K562 (cell line): ENCODE measurements at regions not wholly inside any gene's neighbourhood (a gene's known extent, or its start where the extent isn't known, plus 50 kb on each side); places are given as distances from the start of the nearest gene placed in this dataset.

Experiments
- ATAC-seq: fragments of 200-7000 bp; cut with Tn5 transposase; 3 replicates; pipeline ENCODE4 v1.9.1; 2020; ENCODE audit warnings: moderate library complexity
- BruUV-seq: library from RNA; stranded (reverse); fragments of 400-500 nt; replicated peaks from 2 replicates; lab custom pipeline; 2021; lab: Mats Ljungman, UMichigan
- CTCF ChIA-PET: fragments of 300-600 bp; formaldehyde crosslinking; extraction: SDS; loops from one replicate; lab custom pipeline; 2021; ENCODE audit warnings: low intra/inter-chr PET ratio; lab: Yijun Ruan, JAX
- POLR2A ChIA-PET: fragments of 300-600, 350-650 bp; sonication (Branson Sonifier 250); formaldehyde crosslinking; extraction: SDS; loops from one replicate; lab custom pipeline; 2021; ENCODE audit warnings: antibody characterized with exemption, inconsistent platforms; lab: Yijun Ruan, JAX
- DNase-seq, 4 experiments: peaks; one replicate each; pipeline versions ENCODE4 v3.0.0 to v3.0.0-alpha.2; 2011 to 2018; ENCODE audit warnings: low spot score in 3 of 4, mixed read lengths in 3 of 4; ENCODE audit errors: extremely low read depth in 1 of 4
- FAIRE-seq: peaks from 2 replicates; lab custom pipeline; 2011; peaks lifted over from hg19 to GRCh38; lab: Jason Lieb, UNC
- H2AFZ ChIP-seq: 2 replicates; pipeline ENCODE4 v1.6.0; 2011; ENCODE audit warnings: low read depth, low read length, control low read depth, inconsistent platforms
- H3K27ac ChIP-seq: fragments of 200-600 bp; 3 replicates; pipeline ENCODE4 v1.8.0; 2011; ENCODE audit warnings: low read depth, mild to moderate bottlenecking, control low read depth, inconsistent platforms, low read length, moderate library complexity, mixed read lengths; ENCODE audit errors: extremely low read depth
- H3K27me3 ChIP-seq, 2 experiments: fragments of 300-600 bp in 1 of 2; 2 replicates in 1 of 2; 3 replicates in 1 of 2; pipeline versions ENCODE4 v1.6.0 to v1.8.0; 2011; ENCODE audit warnings: inconsistent platforms in 2 of 2, low read length in 2 of 2, mild to moderate bottlenecking in 1 of 2, mixed read lengths in 1 of 2, moderate library complexity in 1 of 2; ENCODE audit not compliant: control insufficient read depth in 2 of 2, insufficient read depth in 2 of 2
- H3K36me3 ChIP-seq: fragments of 300-600 bp; 3 replicates; pipeline ENCODE4 v1.8.0; 2011; ENCODE audit warnings: mild to moderate bottlenecking, low read length, inconsistent platforms; ENCODE audit not compliant: control insufficient read depth, insufficient read depth
- H3K4me1 ChIP-seq, 2 experiments: fragments of 200-600 bp in 1 of 2; replicated peaks in 1 of 2; 2 replicates in 1 of 2; 3 replicates in 1 of 2; pipeline versions ENCODE4 v1.5.1 to v1.8.0; 2011; ENCODE audit warnings: inconsistent platforms in 2 of 2, low read length in 2 of 2, mild to moderate bottlenecking in 1 of 2, mixed read lengths in 1 of 2, moderate library complexity in 1 of 2; ENCODE audit not compliant: control insufficient read depth in 2 of 2, insufficient read depth in 2 of 2
- H3K4me2 ChIP-seq: 2 replicates; pipeline ENCODE4 v1.6.1; 2011; ENCODE audit warnings: low read length, control low read depth, inconsistent platforms, mixed read lengths; ENCODE audit not compliant: insufficient read depth
- H3K4me3 ChIP-seq: fragments of 200-600 bp; sonication (generic), shearing (Covaris generic); 2 replicates; pipeline ENCODE4 v1.5.1; 2016; ENCODE audit warnings: control low read depth, inconsistent platforms
- H3K79me2 ChIP-seq: fragments of 200-600 bp; 3 replicates; pipeline ENCODE4 v1.8.0; 2011; ENCODE audit warnings: low read length, inconsistent platforms; ENCODE audit not compliant: control insufficient read depth, insufficient read depth
- H3K9ac ChIP-seq, 2 experiments: 2 replicates each; pipeline versions ENCODE4 v1.6.0 to v1.6.1; 2011; ENCODE audit warnings: low read depth in 2 of 2, low read length in 2 of 2, control low read depth in 1 of 2, inconsistent platforms in 1 of 2, mild to moderate bottlenecking in 1 of 2, mixed read lengths in 1 of 2; ENCODE audit not compliant: insufficient read depth in 1 of 2
- H3K9me1 ChIP-seq: one replicate; pipeline ENCODE4 v1.6.0; 2011; ENCODE audit warnings: inconsistent platforms, mild to moderate bottlenecking, low read length, moderate library complexity; ENCODE audit not compliant: control insufficient read depth, insufficient read depth
- H3K9me3 ChIP-seq: replicated peaks from 2 replicates; pipeline ENCODE4 v1.5.1; 2011; ENCODE audit warnings: low read depth, low read length, inconsistent platforms; ENCODE audit not compliant: control insufficient read depth, insufficient read depth
- H4K20me1 ChIP-seq: replicated peaks from 2 replicates; pipeline ENCODE4 v1.6.1; 2011; ENCODE audit warnings: low read length, inconsistent platforms, mixed read lengths; ENCODE audit not compliant: control insufficient read depth, insufficient read depth
- ASH1L ChIP-seq: fragments of 450-650 bp; IDR thresholded peaks from 2 replicates; pipeline ENCODE4 v1.6.1; 2018; ENCODE audit warnings: borderline replicate concordance, mild to moderate bottlenecking, low read depth; ENCODE audit not compliant: partially characterized antibody
- BMI1 ChIP-seq: fragments of 150-350 bp; IDR thresholded peaks from 2 replicates; pipeline ENCODE4 v1.6.1; 2014; ENCODE audit warnings: low read length
- CBX1 ChIP-seq: sonication (generic); IDR thresholded peaks from 2 replicates; pipeline ENCODE4 v1.6.1; 2016; ENCODE audit warnings: antibody characterized with exemption, low read depth, mild to moderate bottlenecking
- CBX2 ChIP-seq: fragments of 200-600 bp; sonication (generic); IDR thresholded peaks from one replicate; pipeline ENCODE4 v1.6.1; 2012; ENCODE audit warnings: mild to moderate bottlenecking, low read length, inconsistent platforms; ENCODE audit not compliant: insufficient read depth, poor library complexity, severe bottlenecking
- CEBPB ChIP-seq: fragments of 450-650 bp; IDR thresholded peaks from 2 replicates; pipeline ENCODE4 v1.6.1; 2016; ENCODE audit warnings: missing genetic modification characterization, missing compliant biosample characterization
- DPF2 ChIP-seq: fragments of 450-650 bp; IDR thresholded peaks from 2 replicates; pipeline ENCODE4 v1.6.1; 2016
- GTF2A2 ChIP-seq: IDR thresholded peaks from 2 replicates; pipeline ENCODE4 v1.6.1; 2016; ENCODE audit warnings: mild to moderate bottlenecking, missing genetic modification characterization, missing compliant biosample characterization
- HDAC1 ChIP-seq, 2 experiments: fragments of 450-650 bp; IDR thresholded peaks; 2 replicates each; pipeline ENCODE4 v1.6.1; 2016 to 2017; ENCODE audit warnings: inconsistent platforms in 1 of 2, mild to moderate bottlenecking in 1 of 2, moderate library complexity in 1 of 2
- MCM3 ChIP-seq: fragments of 450-650 bp; IDR thresholded peaks from 2 replicates; pipeline ENCODE4 v1.6.1; 2016
- NCOR1 ChIP-seq: fragments of 450-650 bp; IDR thresholded peaks from 2 replicates; pipeline ENCODE4 v1.6.1; 2016; ENCODE audit warnings: mild to moderate bottlenecking, moderate library complexity
- PPARD ChIP-seq: fragments of 250-450 bp; sonication (Bioruptor Pico); IDR thresholded peaks from 2 replicates; pipeline ENCODE4 v1.8.0; 2022; ENCODE audit warnings: inconsistent platforms, mild to moderate bottlenecking, moderate library complexity
- SIRT6 ChIP-seq: IDR thresholded peaks from one replicate; pipeline ENCODE4 v1.6.1; 2012; ENCODE audit warnings: low read depth, mild to moderate bottlenecking, control low read depth, inconsistent platforms, low read length, moderate library complexity
- TBL1XR1 ChIP-seq, 2 experiments: IDR thresholded peaks; 2 replicates each; pipeline ENCODE4 v1.6.1; 2012; ENCODE audit warnings: improper control_type of control experiment in 2 of 2, low read length in 2 of 2, mild to moderate bottlenecking in 1 of 2
- U2AF1 ChIP-seq: fragments of 200-400 bp; formaldehyde crosslinking; optimal IDR thresholded peaks from 2 replicates; pipeline ENCODE3; 2017; ENCODE audit warnings: mild to moderate bottlenecking, low read depth, low read length, moderate library complexity
- ZNF146 ChIP-seq: IDR thresholded peaks from one replicate; pipeline ENCODE4 v1.6.1; 2018; ENCODE audit warnings: missing compliant biosample characterization; ENCODE audit not compliant: unreplicated experiment
- ZNF23 ChIP-seq: fragments of 250-450 bp; sonication (Bioruptor Pico); IDR thresholded peaks from 2 replicates; pipeline ENCODE4 v1.4.0; 2020; ENCODE audit warnings: mild to moderate bottlenecking
- ZNF41 ChIP-seq: fragments of 250-450 bp; sonication (Bioruptor Pico); conservative IDR thresholded peaks from 2 replicates; pipeline ENCODE4 v1.4.0; 2020; ENCODE audit warnings: mild to moderate bottlenecking
- ZNF551 ChIP-seq: fragments of 250-450 bp; sonication (Bioruptor Pico); IDR thresholded peaks from 2 replicates; pipeline ENCODE4 v1.5.0; 2021; ENCODE audit warnings: mild to moderate bottlenecking, moderate library complexity
- in situ Hi-C: fragments of 300-500 bp; cut with MboI; formaldehyde crosslinking; loops from 4 replicates; pipeline ENCODE4 v1.15.0; 2018; ENCODE audit warnings: inconsistent platforms, mixed read lengths
- intact Hi-C: fragments of 100-400 bp; cut with micrococcal nuclease; formaldehyde crosslinking; loops from 2 replicates; pipeline ENCODE4 v1.14.2; 2022
- TF ChIP-seq, protein P1 (sequence below): fragments of 450-650 bp; IDR thresholded peaks from 2 replicates; pipeline ENCODE4 v1.6.1; 2017; ENCODE audit warnings: antibody characterized with exemption, mild to moderate bottlenecking
- TF ChIP-seq, protein P2 (sequence below): fragments of 200-800 bp; sonication (Bioruptor generic); IDR thresholded peaks from 2 replicates; pipeline ENCODE4 v1.6.1; 2017; ENCODE audit warnings: missing genetic modification characterization, missing compliant biosample characterization

GRCh38 chr11:39165021-39165420 is 2294.4 kb downstream of the LRRC4C start:
- Histone ChIP-seq H3K4me1 (no peaks in the 10 kb centered on the region), H3K27me3 (no peaks in the 10 kb centered on the region), H3K36me3 (no peaks in the 10 kb centered on the region), H2AFZ (no peak overlapping the region), H3K27ac (no peak overlapping the region), H3K9ac (no peak overlapping the region), H3K9me1 (no peaks in the 10 kb centered on the region), H3K9me3 (no peaks in the 10 kb centered on the region; the same call in 1 of the 2 replicates), H4K20me1 (no peaks in the 10 kb centered on the region), H3K4me3 (no peak overlapping the region), H3K79me2 (no peaks in the 10 kb centered on the region), H3K4me2 (no peak overlapping the region)
- TF ChIP-seq ZNF23 (CRISPR knock-in tag) (no peak), ZNF146 (CRISPR knock-in tag) (no peak), CBX2 (no peak), ZNF551 (no peak), GTF2A2 (no peak), HDAC1 (IDR thresholded peaks at IDR 0.05) (no peak), CEBPB (no peak), CBX1 (no peak), ASH1L (no peak), U2AF1 (no peak), NCOR1 (no peak), DPF2 (no peak), ZNF41 (CRISPR knock-in tag) (no peak), SIRT6 (no peak), TBL1XR1 (IDR thresholded peaks at IDR 0.05; ENCODE audit: low read length in 2 of 2) (no peak), MCM3 (no peak), BMI1 (no peak), PPARD (CRISPR knock-in tag) (no peak)
- TF ChIP-seq, protein P1, sequence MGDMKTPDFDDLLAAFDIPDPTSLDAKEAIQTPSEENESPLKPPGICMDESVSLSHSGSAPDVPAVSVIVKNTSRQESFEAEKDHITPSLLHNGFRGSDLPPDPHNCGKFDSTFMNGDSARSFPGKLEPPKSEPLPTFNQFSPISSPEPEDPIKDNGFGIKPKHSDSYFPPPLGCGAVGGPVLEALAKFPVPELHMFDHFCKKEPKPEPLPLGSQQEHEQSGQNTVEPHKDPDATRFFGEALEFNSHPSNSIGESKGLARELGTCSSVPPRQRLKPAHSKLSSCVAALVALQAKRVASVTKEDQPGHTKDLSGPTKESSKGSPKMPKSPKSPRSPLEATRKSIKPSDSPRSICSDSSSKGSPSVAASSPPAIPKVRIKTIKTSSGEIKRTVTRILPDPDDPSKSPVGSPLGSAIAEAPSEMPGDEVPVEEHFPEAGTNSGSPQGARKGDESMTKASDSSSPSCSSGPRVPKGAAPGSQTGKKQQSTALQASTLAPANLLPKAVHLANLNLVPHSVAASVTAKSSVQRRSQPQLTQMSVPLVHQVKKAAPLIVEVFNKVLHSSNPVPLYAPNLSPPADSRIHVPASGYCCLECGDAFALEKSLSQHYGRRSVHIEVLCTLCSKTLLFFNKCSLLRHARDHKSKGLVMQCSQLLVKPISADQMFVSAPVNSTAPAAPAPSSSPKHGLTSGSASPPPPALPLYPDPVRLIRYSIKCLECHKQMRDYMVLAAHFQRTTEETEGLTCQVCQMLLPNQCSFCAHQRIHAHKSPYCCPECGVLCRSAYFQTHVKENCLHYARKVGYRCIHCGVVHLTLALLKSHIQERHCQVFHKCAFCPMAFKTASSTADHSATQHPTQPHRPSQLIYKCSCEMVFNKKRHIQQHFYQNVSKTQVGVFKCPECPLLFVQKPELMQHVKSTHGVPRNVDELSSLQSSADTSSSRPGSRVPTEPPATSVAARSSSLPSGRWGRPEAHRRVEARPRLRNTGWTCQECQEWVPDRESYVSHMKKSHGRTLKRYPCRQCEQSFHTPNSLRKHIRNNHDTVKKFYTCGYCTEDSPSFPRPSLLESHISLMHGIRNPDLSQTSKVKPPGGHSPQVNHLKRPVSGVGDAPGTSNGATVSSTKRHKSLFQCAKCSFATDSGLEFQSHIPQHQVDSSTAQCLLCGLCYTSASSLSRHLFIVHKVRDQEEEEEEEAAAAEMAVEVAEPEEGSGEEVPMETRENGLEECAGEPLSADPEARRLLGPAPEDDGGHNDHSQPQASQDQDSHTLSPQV: no peak
- TF ChIP-seq, protein P2, sequence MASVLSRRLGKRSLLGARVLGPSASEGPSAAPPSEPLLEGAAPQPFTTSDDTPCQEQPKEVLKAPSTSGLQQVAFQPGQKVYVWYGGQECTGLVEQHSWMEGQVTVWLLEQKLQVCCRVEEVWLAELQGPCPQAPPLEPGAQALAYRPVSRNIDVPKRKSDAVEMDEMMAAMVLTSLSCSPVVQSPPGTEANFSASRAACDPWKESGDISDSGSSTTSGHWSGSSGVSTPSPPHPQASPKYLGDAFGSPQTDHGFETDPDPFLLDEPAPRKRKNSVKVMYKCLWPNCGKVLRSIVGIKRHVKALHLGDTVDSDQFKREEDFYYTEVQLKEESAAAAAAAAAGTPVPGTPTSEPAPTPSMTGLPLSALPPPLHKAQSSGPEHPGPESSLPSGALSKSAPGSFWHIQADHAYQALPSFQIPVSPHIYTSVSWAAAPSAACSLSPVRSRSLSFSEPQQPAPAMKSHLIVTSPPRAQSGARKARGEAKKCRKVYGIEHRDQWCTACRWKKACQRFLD (CRISPR knock-in tag): no peak
- ChIA-PET POLR2A (interaction anchor here (0.6 kb wide), 1 partner anchor 21 kb away, joined by 4 read pairs; no protein-coding TSS in a partner anchor), CTCF (no interaction called here)
- FAIRE-seq (no peak), DNase-seq (no peak), ATAC-seq (no peak)
- intact Hi-C loops (no loop called here), in situ Hi-C loops (no loop called here)
- no TSS peak for BruUV-seq
